ENCODE measurements at regions not wholly inside any gene's neighbourhood (a gene's known extent, or its start where the extent isn't known, plus 50 kb on each side); places are given as distances from the start of the nearest gene placed in this dataset.
A peak's percentile ranks its signal among the peaks of the same experiment; 100 is the strongest.

GRCh38 chr15:72925661-72926060 is 126.6 kb upstream of the NEO1 start:
- no peaks in the 10 kb centered on the region for H4K20me1 ChIP-seq (ENCODE audit: insufficient read depth, low read length)
- ATAC-seq (ENCODE audit: insufficient read depth, low read depth) = no peak
- H3K27ac ChIP-seq (ENCODE audit: low read length) = no peak overlapping the region
- peaks cover 12% of the 10 kb centered on the region for H3K27me3 ChIP-seq (ENCODE audit: insufficient read depth, low read length, poor library complexity)
- H3K79me2 ChIP-seq (ENCODE audit: insufficient read depth, low read length) = no peaks in the 10 kb centered on the region
- no peaks in the 10 kb centered on the region for H3K36me3 ChIP-seq (ENCODE audit: insufficient read depth, low read length)
- H3K4me1 ChIP-seq (ENCODE audit: insufficient read depth, low read length) = no peaks in the 10 kb centered on the region
- no peak overlapping the region for H3K4me2 ChIP-seq (ENCODE audit: insufficient read depth, low read length)
- H3K4me3 ChIP-seq (ENCODE audit: low read depth in 1 of 2, low read length in 2 of 2) = no peak overlapping the region
- H3K9ac ChIP-seq (ENCODE audit: low read depth, low read length) = no peak overlapping the region
- H3K9me3 ChIP-seq (ENCODE audit: insufficient read depth, low read length, severe bottlenecking) = no peaks in the 10 kb centered on the region
- H2AFZ ChIP-seq (ENCODE audit: low read depth, low read length) = no peak overlapping the region
- TF ChIP-seq CTCF (IDR thresholded peaks at IDR 0.05; ENCODE audit: borderline replicate concordance, extremely low read depth, low read length, poor library complexity, severe bottlenecking) (no peak), EZH2 (IDR thresholded peaks at IDR 0.05; ENCODE audit: borderline replicate concordance, low read depth, low read length, severe bottlenecking) (no peak)
- DNase-seq = no peak

- peak; percentile 18 for TF ChIP-seq CTCF (IDR thresholded peaks at IDR 0.05; ENCODE audit: borderline replicate concordance, extremely low read depth, low read length, poor library complexity, severe bottlenecking)
- no peak for TF ChIP-seq EZH2 (IDR thresholded peaks at IDR 0.05; ENCODE audit: borderline replicate concordance, low read depth, low read length, severe bottlenecking)
- ATAC-seq (ENCODE audit: insufficient read depth, low read depth) (no peak), DNase-seq (no peak)
- no peaks in the 10 kb centered on the region for H4K20me1 ChIP-seq (ENCODE audit: insufficient read depth, low read length)
- no peak overlapping the region for H3K4me2 ChIP-seq (ENCODE audit: insufficient read depth, low read length)
- H3K4me3 ChIP-seq (ENCODE audit: low read depth in 1 of 2, low read length in 2 of 2) = no peak overlapping the region
- H3K9ac ChIP-seq (ENCODE audit: low read depth, low read length) = no peak overlapping the region
- no peaks in the 10 kb centered on the region for H3K79me2 ChIP-seq (ENCODE audit: insufficient read depth, low read length)
- H3K27ac ChIP-seq (ENCODE audit: low read length) = no peak overlapping the region
- H3K36me3 ChIP-seq (ENCODE audit: insufficient read depth, low read length) = no peaks in the 10 kb centered on the region
- H3K27me3 ChIP-seq (ENCODE audit: insufficient read depth, low read length, poor library complexity) = peaks cover 12% of the 10 kb centered on the region
- no peak overlapping the region for H2AFZ ChIP-seq (ENCODE audit: low read depth, low read length)
- H3K9me3 ChIP-seq (ENCODE audit: insufficient read depth, low read length, severe bottlenecking) = no peaks in the 10 kb centered on the region
- H3K4me1 ChIP-seq (ENCODE audit: insufficient read depth, low read length) = no peaks in the 10 kb centered on the region
These were observed 129.0 kb upstream of the NEO1 start for GRCh38 chr15:72923289-72923688.

- H3K27me3 ChIP-seq (ENCODE audit: insufficient read depth, low read length, poor library complexity) = peaks cover 12% of the 10 kb centered on the region
- TF ChIP-seq CTCF (IDR thresholded peaks at IDR 0.05; ENCODE audit: borderline replicate concordance, extremely low read depth, low read length, poor library complexity, severe bottlenecking) = no peak
- no peak for TF ChIP-seq EZH2 (IDR thresholded peaks at IDR 0.05; ENCODE audit: borderline replicate concordance, low read depth, low read length, severe bottlenecking)
- DNase-seq = no peak
- H2AFZ ChIP-seq (ENCODE audit: low read depth, low read length) = no peak overlapping the region
- no peak overlapping the region for H3K9ac ChIP-seq (ENCODE audit: low read depth, low read length)
- no peaks in the 10 kb centered on the region for H3K9me3 ChIP-seq (ENCODE audit: insufficient read depth, low read length, severe bottlenecking)
- H3K4me1 ChIP-seq (ENCODE audit: insufficient read depth, low read length) = no peaks in the 10 kb centered on the region
- no peak overlapping the region for H3K4me3 ChIP-seq (ENCODE audit: low read depth in 1 of 2, low read length in 2 of 2)
- no peaks in the 10 kb centered on the region for H4K20me1 ChIP-seq (ENCODE audit: insufficient read depth, low read length)
- no peaks in the 10 kb centered on the region for H3K36me3 ChIP-seq (ENCODE audit: insufficient read depth, low read length)
- H3K27ac ChIP-seq (ENCODE audit: low read length) = no peak overlapping the region
- H3K4me2 ChIP-seq (ENCODE audit: insufficient read depth, low read length) = no peak overlapping the region
- no peak for ATAC-seq (ENCODE audit: insufficient read depth, low read depth)
- H3K79me2 ChIP-seq (ENCODE audit: insufficient read depth, low read length) = no peaks in the 10 kb centered on the region
These were observed 131.7 kb upstream of the NEO1 start for GRCh38 chr15:72920551-72920950.

- H3K4me3 ChIP-seq (ENCODE audit: low read depth in 1 of 2, low read length in 2 of 2) = no peak overlapping the region
- H3K9me3 ChIP-seq (ENCODE audit: insufficient read depth, low read length, severe bottlenecking) = no peaks in the 10 kb centered on the region
- no peaks in the 10 kb centered on the region for H3K79me2 ChIP-seq (ENCODE audit: insufficient read depth, low read length)
- no peak overlapping the region for H3K27ac ChIP-seq (ENCODE audit: low read length)
- no peaks in the 10 kb centered on the region for H3K4me1 ChIP-seq (ENCODE audit: insufficient read depth, low read length)
- peaks cover 12% of the 10 kb centered on the region for H3K27me3 ChIP-seq (ENCODE audit: insufficient read depth, low read length, poor library complexity)
- ATAC-seq (ENCODE audit: insufficient read depth, low read depth) (no peak), DNase-seq (no peak)
- no peak overlapping the region for H3K4me2 ChIP-seq (ENCODE audit: insufficient read depth, low read length)
- H3K36me3 ChIP-seq (ENCODE audit: insufficient read depth, low read length) = no peaks in the 10 kb centered on the region
- no peaks in the 10 kb centered on the region for H4K20me1 ChIP-seq (ENCODE audit: insufficient read depth, low read length)
- TF ChIP-seq CTCF (IDR thresholded peaks at IDR 0.05; ENCODE audit: borderline replicate concordance, extremely low read depth, low read length, poor library complexity, severe bottlenecking) (no peak), EZH2 (IDR thresholded peaks at IDR 0.05; ENCODE audit: borderline replicate concordance, low read depth, low read length, severe bottlenecking) (no peak)
- no peak overlapping the region for H2AFZ ChIP-seq (ENCODE audit: low read depth, low read length)
- no peak overlapping the region for H3K9ac ChIP-seq (ENCODE audit: low read depth, low read length)
These were observed 132.3 kb upstream of the NEO1 start for GRCh38 chr15:72919936-72920465.
